Kidney (tissue), 13 donors: ENCODE measurements at regions not wholly inside any gene's neighbourhood (a gene's known extent, or its start where the extent isn't known, plus 50 kb on each side); places are given as distances from the start of the nearest gene placed in this dataset.

Source experiments
- DNase-seq, 5 donors: peaks; one replicate each; pipeline ENCODE4 v3.0.0-alpha.2; 2013 to 2020
- FAIRE-seq: peaks from 2 replicates; lab custom pipeline; 2012; peaks lifted over from hg19 to GRCh38; lab: Jason Lieb, UNC
- H3K27ac ChIP-seq, 2 donors: one replicate each; pipeline ENCODE4 v1.7.0; 2013; ENCODE audit warnings: low read depth in 2 of 2, low read length in 2 of 2, inconsistent platforms in 1 of 2
- H3K27me3 ChIP-seq: one replicate; pipeline ENCODE4 v1.7.1; 2013; ENCODE audit warnings: low read length, inconsistent platforms; ENCODE audit not compliant: control insufficient read depth, insufficient read depth
- H3K36me3 ChIP-seq, 3 donors: one replicate each; pipeline versions ENCODE4 v1.7.0 to v1.7.1; 2013; ENCODE audit warnings: low read length in 3 of 3, control low read depth in 1 of 3, inconsistent platforms in 1 of 3; ENCODE audit not compliant: insufficient read depth in 3 of 3, control insufficient read depth in 2 of 3
- H3K4me1 ChIP-seq, 3 donors: one replicate each; pipeline versions ENCODE4 v1.7.0 to v1.7.1; 2013; ENCODE audit warnings: low read length in 3 of 3, inconsistent platforms in 1 of 3, low read depth in 1 of 3; ENCODE audit not compliant: control insufficient read depth in 2 of 3, insufficient read depth in 2 of 3
- H3K4me3 ChIP-seq, 3 donors: one replicate each; pipeline versions ENCODE4 v1.7.0 to v1.8.1; 2013; ENCODE audit warnings: low read length in 3 of 3, control low read depth in 1 of 3, inconsistent platforms in 1 of 3
- H3K9ac ChIP-seq, 3 donors: one replicate each; pipeline versions ENCODE4 v1.7.0 to v1.7.1; 2013; ENCODE audit warnings: low read length in 3 of 3, control low read depth in 1 of 3, inconsistent platforms in 1 of 3
- H3K9me3 ChIP-seq, 3 donors: one replicate each; pipeline versions ENCODE4 v1.7.0 to v1.7.1; 2013; ENCODE audit warnings: low read length in 3 of 3, control low read depth in 1 of 3, inconsistent platforms in 1 of 3; ENCODE audit not compliant: control insufficient read depth in 2 of 3, insufficient read depth in 1 of 3
- intact Hi-C: fragments of 100-400 bp; cut with DNase I; formaldehyde crosslinking; loops from one replicate; pipeline ENCODE4 v1.11.1; 2022
- TF ChIP-seq, protein P1 (sequence below): IDR thresholded peaks from 3 replicates; pipeline ENCODE4 v1.5.1; 2012; ENCODE audit warnings: mild to moderate bottlenecking, moderate library complexity, borderline replicate concordance; ENCODE audit not compliant: insufficient read depth; ENCODE audit errors: extremely low read depth
- donor health status: control.
- donor health status: control.
- donor health status: control.
- donor health status: control.
- donor health status: control.
- donor health status: DM: yes; HTN: yes; CAD: no.
- donor health status: Normal renal cell carcinoma (clear cell type).

DNA sequence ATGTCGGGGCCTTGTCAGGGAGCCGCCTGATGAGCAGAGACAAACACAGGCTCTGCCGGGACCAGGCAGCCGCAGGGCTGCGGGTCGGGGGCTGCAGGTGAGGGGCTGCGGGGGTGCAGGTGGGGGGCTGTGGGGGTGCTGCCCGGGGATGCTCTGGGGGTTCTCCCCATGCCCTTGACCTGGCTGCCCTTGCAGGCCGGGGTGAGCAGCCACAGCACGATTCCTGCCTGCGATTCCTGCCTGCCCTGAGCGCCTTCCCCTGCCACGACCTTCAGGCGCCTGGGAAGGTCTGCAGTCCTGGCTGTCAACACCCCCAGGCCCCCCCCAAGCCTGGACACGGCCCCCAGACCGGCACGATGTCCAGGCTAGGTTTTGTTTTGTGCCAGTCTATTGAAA, 106.3 kb downstream of the FAM53A start:
- peaks cover 0 to 4% (median 0%) of the 10 kb centered on the region in 3 donors for H3K4me1 ChIP-seq
- H3K36me3 ChIP-seq: no peaks in the 10 kb centered on the region
- H3K4me3 ChIP-seq: no peak overlapping the region
- TF ChIP-seq, protein P1, sequence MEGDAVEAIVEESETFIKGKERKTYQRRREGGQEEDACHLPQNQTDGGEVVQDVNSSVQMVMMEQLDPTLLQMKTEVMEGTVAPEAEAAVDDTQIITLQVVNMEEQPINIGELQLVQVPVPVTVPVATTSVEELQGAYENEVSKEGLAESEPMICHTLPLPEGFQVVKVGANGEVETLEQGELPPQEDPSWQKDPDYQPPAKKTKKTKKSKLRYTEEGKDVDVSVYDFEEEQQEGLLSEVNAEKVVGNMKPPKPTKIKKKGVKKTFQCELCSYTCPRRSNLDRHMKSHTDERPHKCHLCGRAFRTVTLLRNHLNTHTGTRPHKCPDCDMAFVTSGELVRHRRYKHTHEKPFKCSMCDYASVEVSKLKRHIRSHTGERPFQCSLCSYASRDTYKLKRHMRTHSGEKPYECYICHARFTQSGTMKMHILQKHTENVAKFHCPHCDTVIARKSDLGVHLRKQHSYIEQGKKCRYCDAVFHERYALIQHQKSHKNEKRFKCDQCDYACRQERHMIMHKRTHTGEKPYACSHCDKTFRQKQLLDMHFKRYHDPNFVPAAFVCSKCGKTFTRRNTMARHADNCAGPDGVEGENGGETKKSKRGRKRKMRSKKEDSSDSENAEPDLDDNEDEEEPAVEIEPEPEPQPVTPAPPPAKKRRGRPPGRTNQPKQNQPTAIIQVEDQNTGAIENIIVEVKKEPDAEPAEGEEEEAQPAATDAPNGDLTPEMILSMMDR: no peak
- no peak overlapping the region for H3K27ac ChIP-seq
- DNase-seq (peak in 2 of 5 donors; percentile 56 to 57), FAIRE-seq (no peak)
- no peak overlapping the region for H3K9ac ChIP-seq
- H3K27me3 ChIP-seq: peaks cover 5% of the 10 kb centered on the region
- intact Hi-C loops: no loop called here
- no peaks in the 10 kb centered on the region for H3K9me3 ChIP-seq

- H3K4me1 ChIP-seq: peaks cover 0 to 4% (median 0%) of the 10 kb centered on the region in 3 donors
- no peaks in the 10 kb centered on the region for H3K9me3 ChIP-seq
- FAIRE-seq (no peak), DNase-seq (peak in 2 of 5 donors; percentile 53 to 67)
- H3K27ac ChIP-seq: no peak overlapping the region
- no peak overlapping the region for H3K4me3 ChIP-seq
- H3K27me3 ChIP-seq: peaks cover 6% of the 10 kb centered on the region
- TF ChIP-seq, protein P1: no peak
- no peaks in the 10 kb centered on the region for H3K36me3 ChIP-seq
- H3K9ac ChIP-seq: no peak overlapping the region
- intact Hi-C loops: no loop called here
Observed at GRCh38 chr4:1576961-1577821, 106.9 kb downstream of the FAM53A start.

- peaks cover 0 to 4% (median 0%) of the 10 kb centered on the region in 3 donors for H3K4me1 ChIP-seq
- H3K36me3 ChIP-seq: no peaks in the 10 kb centered on the region
- FAIRE-seq: no peak
- no peak overlapping the region for H3K9ac ChIP-seq
- peaks cover 6% of the 10 kb centered on the region for H3K27me3 ChIP-seq
- no peaks in the 10 kb centered on the region for H3K9me3 ChIP-seq
- no peak overlapping the region for H3K27ac ChIP-seq
- TF ChIP-seq, protein P1: no peak
- no peak for DNase-seq
- intact Hi-C loops: no loop called here
- no peak overlapping the region for H3K4me3 ChIP-seq
Observed at GRCh38 chr4:1576304-1576960, 107.7 kb downstream of the FAM53A start.
